ENCODE measurements at regions not wholly inside any gene's neighbourhood (a gene's known extent, or its start where the extent isn't known, plus 50 kb on each side); places are given as distances from the start of the nearest gene placed in this dataset.
"Not testable (repeated sequence)": the region's sequence is repeated elsewhere in the genome, so short reads cannot be mapped to it uniquely, and the experiment has no call there.

GRCh38 chr6:115190534-115190933, 847.7 kb upstream of the HS3ST5 start:
- peaks cover 5% of the 10 kb centered on the region for H3K9me3 ChIP-seq (replicated peaks; ENCODE audit: control insufficient read depth, insufficient read depth, low read length)
- H3K4me3 ChIP-seq (replicated peaks in 1 of 3; ENCODE audit: insufficient read depth in 1 of 3, low read depth in 1 of 3, low read length in 3 of 3), result no peak overlapping the region
- H4K20me1 ChIP-seq (replicated peaks; ENCODE audit: control insufficient read depth, extremely low read depth, insufficient read depth, low read length), result no peaks in the 10 kb centered on the region
- TF ChIP-seq POLR2AphosphoS5 (IDR thresholded peaks at IDR 0.05; ENCODE audit: insufficient read depth, low read depth, low read length), result no peak
- no peak for TF ChIP-seq MAX (IDR thresholded peaks at IDR 0.05; ENCODE audit: insufficient read depth, insufficient read length)
- H3K27me3 ChIP-seq (ENCODE audit: control insufficient read depth in 2 of 2, insufficient read depth in 2 of 2, low read length in 2 of 2), result no peaks in the 10 kb centered on the region
- DNase-seq (ENCODE audit: low read depth, low spot score), result no peak
- no peak overlapping the region for H3K27ac ChIP-seq (ENCODE audit: insufficient read depth, low read depth, low read length)
- no peaks in the 10 kb centered on the region for H3K36me3 ChIP-seq (ENCODE audit: control insufficient read depth in 2 of 2, extremely low read depth in 1 of 2, insufficient read depth in 2 of 2, low read length in 2 of 2)
- POLR2A ChIA-PET, result no interaction called here
- no peak for FAIRE-seq
- intact Hi-C loops (cut with micrococcal nuclease) (no loop called here), dilution Hi-C loops (cut with MboI; ENCODE audit: extremely low pct_ligation_motif_present, low sequenced_read_pairs) (no loop called here)
- no TSS peak for BruUV-seq (replicated peaks)
- H3K9ac ChIP-seq (replicated peaks; ENCODE audit: extremely low read depth, insufficient read depth, low read length), result no peak overlapping the region
- H2AFZ ChIP-seq (ENCODE audit: low read depth, low read length), result no peak overlapping the region
- H3K79me2 ChIP-seq (ENCODE audit: control insufficient read depth, insufficient read depth, low read length), result no peaks in the 10 kb centered on the region
- CTCF ChIA-PET, result no interaction called here
- H3K4me2 ChIP-seq (ENCODE audit: insufficient read depth, low read length), result no peak overlapping the region
- H3K9me1 ChIP-seq (replicated peaks; ENCODE audit: control insufficient read depth, extremely low read depth, insufficient read depth, low read length), result no peaks in the 10 kb centered on the region
- no peaks in the 10 kb centered on the region for H3K4me1 ChIP-seq (ENCODE audit: control insufficient read depth, extremely low read depth, insufficient read depth, low read length)

DNA sequence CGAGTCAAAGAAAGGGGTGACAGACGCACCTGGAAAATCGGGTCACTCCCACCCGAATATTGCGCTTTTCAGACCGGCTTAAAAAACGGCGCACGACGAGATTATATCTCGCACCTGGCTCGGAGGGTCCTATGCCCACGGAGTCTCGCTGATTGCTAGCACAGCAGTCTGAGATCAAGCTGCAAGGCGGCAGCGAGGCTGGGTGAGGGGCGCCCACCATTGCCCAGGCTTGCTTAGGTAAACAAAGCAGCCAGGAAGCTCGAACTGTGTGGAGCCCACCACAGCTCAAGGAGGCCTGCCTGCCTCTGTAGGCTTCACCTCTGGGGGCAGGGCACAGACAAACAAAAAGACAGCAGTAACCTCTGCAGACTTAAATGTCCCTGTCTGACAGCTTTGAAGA, 832.6 kb upstream of the HS3ST5 start:
- H3K9ac ChIP-seq (replicated peaks; ENCODE audit: extremely low read depth, insufficient read depth, low read length); POLR2A ChIA-PET; DNase-seq (ENCODE audit: low read depth, low spot score); H3K4me1 ChIP-seq (ENCODE audit: control insufficient read depth, extremely low read depth, insufficient read depth, low read length); intact Hi-C loops (cut with micrococcal nuclease); H3K4me2 ChIP-seq (ENCODE audit: insufficient read depth, low read length); H4K20me1 ChIP-seq (replicated peaks; ENCODE audit: control insufficient read depth, extremely low read depth, insufficient read depth, low read length); H3K4me3 ChIP-seq (replicated peaks in 1 of 3; ENCODE audit: insufficient read depth in 1 of 3, low read depth in 1 of 3, low read length in 3 of 3); dilution Hi-C loops (cut with MboI; ENCODE audit: extremely low pct_ligation_motif_present, low sequenced_read_pairs); H3K9me3 ChIP-seq (replicated peaks; ENCODE audit: control insufficient read depth, insufficient read depth, low read length); H2AFZ ChIP-seq (ENCODE audit: low read depth, low read length); FAIRE-seq; H3K9me1 ChIP-seq (replicated peaks; ENCODE audit: control insufficient read depth, extremely low read depth, insufficient read depth, low read length); H3K27ac ChIP-seq (ENCODE audit: insufficient read depth, low read depth, low read length); CTCF ChIA-PET; H3K36me3 ChIP-seq (ENCODE audit: control insufficient read depth in 2 of 2, extremely low read depth in 1 of 2, insufficient read depth in 2 of 2, low read length in 2 of 2); H3K79me2 ChIP-seq (ENCODE audit: control insufficient read depth, insufficient read depth, low read length); BruUV-seq (replicated peaks); H3K27me3 ChIP-seq (ENCODE audit: control insufficient read depth in 2 of 2, insufficient read depth in 2 of 2, low read length in 2 of 2): not testable (repeated sequence)

GRCh38 chr6:115165912-115166311, 823.1 kb upstream of the HS3ST5 start:
- BruUV-seq (replicated peaks); H2AFZ ChIP-seq (ENCODE audit: low read depth, low read length); H3K79me2 ChIP-seq (ENCODE audit: control insufficient read depth, insufficient read depth, low read length); H3K4me3 ChIP-seq (replicated peaks in 1 of 3; ENCODE audit: insufficient read depth in 1 of 3, low read depth in 1 of 3, low read length in 3 of 3); H3K4me1 ChIP-seq (ENCODE audit: control insufficient read depth, extremely low read depth, insufficient read depth, low read length); intact Hi-C loops (cut with micrococcal nuclease); H3K9me1 ChIP-seq (replicated peaks; ENCODE audit: control insufficient read depth, extremely low read depth, insufficient read depth, low read length); FAIRE-seq; H3K4me2 ChIP-seq (ENCODE audit: insufficient read depth, low read length); H3K9me3 ChIP-seq (replicated peaks; ENCODE audit: control insufficient read depth, insufficient read depth, low read length); H4K20me1 ChIP-seq (replicated peaks; ENCODE audit: control insufficient read depth, extremely low read depth, insufficient read depth, low read length); H3K27ac ChIP-seq (ENCODE audit: insufficient read depth, low read depth, low read length); POLR2A ChIA-PET; DNase-seq (ENCODE audit: low read depth, low spot score); H3K27me3 ChIP-seq (ENCODE audit: control insufficient read depth in 2 of 2, insufficient read depth in 2 of 2, low read length in 2 of 2); H3K36me3 ChIP-seq (ENCODE audit: control insufficient read depth in 2 of 2, extremely low read depth in 1 of 2, insufficient read depth in 2 of 2, low read length in 2 of 2); H3K9ac ChIP-seq (replicated peaks; ENCODE audit: extremely low read depth, insufficient read depth, low read length); CTCF ChIA-PET; dilution Hi-C loops (cut with MboI; ENCODE audit: extremely low pct_ligation_motif_present, low sequenced_read_pairs): not testable (repeated sequence)
